UCSD-AML1 (cell line): ENCODE measurements at regions not wholly inside any gene's neighbourhood (a gene's known extent, or its start where the extent isn't known, plus 50 kb on each side); places are given as distances from the start of the nearest gene placed in this dataset.
"Not testable (repeated sequence)": the region's sequence is repeated elsewhere in the genome, so short reads cannot be mapped to it uniquely, and the experiment has no call there.

Source experiments
- DNase-seq: peaks from one replicate; lab custom pipeline; 2025; ENCODE audit not compliant: unreplicated experiment; lab: John Stamatoyannopoulos, UW

- DNase-seq, result no peak
Observed at GRCh38 chr5:119694284-119694683, 64.9 kb downstream of the FAM170A start.

DNA sequence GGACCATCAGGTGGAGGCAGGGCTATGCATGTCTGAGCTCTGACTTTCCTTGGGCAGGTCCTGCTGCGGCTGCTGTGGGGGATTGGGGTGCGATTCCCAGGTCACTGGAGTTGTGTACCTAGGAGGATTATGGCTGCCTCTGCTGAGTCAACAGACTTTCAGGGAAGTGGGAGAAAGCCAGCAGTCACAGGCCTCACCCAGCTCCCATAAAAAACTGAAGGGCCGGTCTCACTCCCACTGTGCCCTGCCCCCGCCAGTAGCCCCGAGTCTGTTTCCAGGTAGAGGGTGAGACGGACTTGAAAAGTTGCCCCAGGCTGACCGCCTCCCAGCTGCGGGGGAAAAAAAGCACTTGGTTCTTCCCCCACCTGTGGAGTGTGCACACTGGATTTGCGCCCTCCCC, 76.7 kb downstream of the FAM170A start:
- no peak for DNase-seq

DNA sequence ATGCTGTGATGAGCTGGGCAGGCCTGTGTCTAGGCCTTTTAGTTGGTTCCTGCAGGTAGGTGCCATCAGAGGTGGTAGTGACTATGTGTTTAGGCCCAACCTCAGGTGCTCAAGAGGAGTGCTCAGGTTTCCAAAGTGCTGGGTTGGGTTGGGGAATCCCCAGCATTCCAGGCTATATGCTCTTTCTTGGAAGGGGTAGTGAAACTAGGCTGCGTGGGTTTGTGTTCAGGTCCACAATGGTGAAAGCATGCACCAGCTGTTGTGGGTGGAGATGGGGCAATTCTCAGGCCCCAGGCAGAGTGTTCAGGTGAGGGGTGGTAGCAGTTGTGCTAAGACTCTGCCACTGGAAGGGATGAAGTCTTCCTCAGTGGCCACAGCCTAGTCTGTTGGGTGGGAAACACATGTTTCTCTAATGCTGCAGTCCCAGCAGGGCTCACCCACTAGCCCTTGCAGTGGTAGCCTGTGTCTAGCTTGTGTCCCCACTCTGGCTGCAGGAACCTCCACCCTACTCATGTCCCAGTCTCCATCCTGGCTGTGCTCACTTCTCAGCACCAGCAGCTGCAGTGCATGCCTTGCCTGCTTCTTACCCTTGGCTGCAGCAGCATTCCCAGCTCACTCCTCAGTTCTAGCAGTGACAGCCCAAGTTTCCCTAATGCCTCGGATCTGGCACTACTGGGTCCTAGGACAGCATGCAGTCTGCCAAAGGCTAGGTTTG, 78.9 kb downstream of the FAM170A start:
- no peak for DNase-seq

DNA sequence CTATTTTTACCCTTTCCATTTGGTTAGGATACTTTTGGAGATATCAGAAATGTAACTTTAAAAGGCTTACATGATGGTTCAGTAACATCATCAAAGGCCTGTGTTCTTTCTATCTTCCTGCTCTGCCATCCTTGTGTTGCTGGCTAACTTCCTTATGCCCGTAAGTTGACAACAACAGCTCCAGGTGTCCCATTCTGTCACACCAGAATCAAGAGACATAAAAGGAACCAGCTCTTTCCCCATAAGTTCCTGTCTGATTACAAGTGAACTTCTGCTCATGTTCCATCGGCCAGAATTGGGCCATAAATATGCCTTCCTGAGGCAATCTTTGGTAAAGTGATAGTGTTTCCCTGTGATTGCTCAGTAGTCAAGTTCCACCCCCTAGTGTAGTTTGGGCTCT, 92.4 kb downstream of the FAM170A start:
- DNase-seq, result no peak

DNA sequence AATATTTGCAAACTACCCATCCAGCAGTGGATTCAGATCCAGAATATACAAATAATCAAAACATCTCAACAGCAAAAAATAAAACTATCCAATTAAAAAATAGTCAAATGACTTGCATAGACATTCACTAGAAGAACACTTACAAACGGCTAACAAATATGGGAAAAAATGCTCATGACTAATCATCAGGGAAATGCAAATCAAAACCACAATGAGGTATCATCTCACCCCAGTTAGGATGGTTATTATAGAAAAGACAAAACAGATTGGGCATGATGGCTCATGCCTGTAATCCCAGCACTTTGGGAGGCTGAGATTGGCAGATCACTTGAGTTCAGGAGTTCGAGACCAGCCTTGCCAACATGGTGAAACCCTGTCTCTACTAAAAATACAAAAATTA, 95.9 kb downstream of the FAM170A start:
- not testable (repeated sequence) for DNase-seq

- DNase-seq, result no peak
Observed at GRCh38 chr5:119726544-119726943, 97.2 kb downstream of the FAM170A start.

GRCh38 chr5:119740225-119740624, 110.9 kb downstream of the FAM170A start:
- no peak for DNase-seq

GRCh38 chr5:119741691-119742090, 112.3 kb downstream of the FAM170A start:
- no peak for DNase-seq

DNA sequence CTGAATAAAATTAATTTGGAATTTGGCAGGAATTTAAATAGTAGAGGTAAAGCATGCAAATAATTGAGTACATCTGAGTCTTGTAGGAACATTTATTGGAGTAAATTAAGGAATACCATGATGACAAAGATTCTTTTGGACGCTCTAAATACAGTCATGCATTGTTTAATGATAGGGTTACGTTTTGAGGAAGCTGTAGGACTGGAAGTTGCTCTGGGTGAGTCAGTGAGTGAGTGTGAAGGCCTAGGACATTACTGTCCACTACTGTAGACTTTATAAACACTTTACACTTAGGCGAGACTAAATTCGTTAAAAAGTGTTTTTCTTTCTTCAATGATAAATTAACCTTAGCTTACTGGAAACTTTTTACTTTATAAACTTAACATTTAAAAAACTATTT, 113.0 kb downstream of the FAM170A start:
- no peak for DNase-seq

- DNase-seq, result no peak
Observed at GRCh38 chr5:119743927-119744326, 114.6 kb downstream of the FAM170A start.

DNA sequence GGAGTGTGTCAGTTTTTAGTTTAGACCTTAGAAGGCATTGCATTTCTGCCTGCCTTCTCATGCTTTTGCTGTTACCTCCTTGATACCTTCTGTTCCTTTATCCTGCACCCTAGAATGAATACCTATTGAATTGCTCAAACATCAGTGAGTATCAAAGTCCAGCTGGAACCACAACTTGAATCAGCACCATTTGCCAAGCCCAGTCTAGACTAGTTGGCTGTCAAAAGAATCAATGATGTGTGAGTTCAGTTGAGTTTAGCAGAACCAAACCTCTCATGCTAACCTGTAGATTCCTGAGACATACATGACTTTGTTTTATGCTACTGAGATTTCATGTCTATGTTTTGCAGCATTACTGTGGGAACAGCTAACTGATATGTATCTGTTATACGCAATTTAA, 116.6 kb downstream of the FAM170A start:
- DNase-seq, result no peak

DNA sequence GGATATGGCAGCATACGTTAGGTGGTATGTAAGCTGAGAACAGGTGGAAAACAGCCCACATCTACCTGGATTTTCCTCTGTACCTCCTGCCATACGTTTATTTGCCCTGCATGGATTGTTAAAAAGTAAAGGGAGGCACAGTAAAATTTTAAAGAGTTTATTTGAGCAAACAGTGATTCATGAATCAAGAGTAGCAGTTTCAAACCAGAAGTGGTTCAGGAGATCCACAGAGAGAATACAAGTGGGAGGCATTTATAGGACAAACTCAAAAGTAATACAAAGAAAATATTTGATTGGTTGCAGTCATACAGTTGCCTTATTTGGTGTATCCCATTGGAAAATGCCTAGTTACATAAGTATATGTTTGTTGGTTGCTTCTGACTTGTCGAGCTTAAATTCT, 117.6 kb downstream of the FAM170A start:
- DNase-seq, result no peak

DNA sequence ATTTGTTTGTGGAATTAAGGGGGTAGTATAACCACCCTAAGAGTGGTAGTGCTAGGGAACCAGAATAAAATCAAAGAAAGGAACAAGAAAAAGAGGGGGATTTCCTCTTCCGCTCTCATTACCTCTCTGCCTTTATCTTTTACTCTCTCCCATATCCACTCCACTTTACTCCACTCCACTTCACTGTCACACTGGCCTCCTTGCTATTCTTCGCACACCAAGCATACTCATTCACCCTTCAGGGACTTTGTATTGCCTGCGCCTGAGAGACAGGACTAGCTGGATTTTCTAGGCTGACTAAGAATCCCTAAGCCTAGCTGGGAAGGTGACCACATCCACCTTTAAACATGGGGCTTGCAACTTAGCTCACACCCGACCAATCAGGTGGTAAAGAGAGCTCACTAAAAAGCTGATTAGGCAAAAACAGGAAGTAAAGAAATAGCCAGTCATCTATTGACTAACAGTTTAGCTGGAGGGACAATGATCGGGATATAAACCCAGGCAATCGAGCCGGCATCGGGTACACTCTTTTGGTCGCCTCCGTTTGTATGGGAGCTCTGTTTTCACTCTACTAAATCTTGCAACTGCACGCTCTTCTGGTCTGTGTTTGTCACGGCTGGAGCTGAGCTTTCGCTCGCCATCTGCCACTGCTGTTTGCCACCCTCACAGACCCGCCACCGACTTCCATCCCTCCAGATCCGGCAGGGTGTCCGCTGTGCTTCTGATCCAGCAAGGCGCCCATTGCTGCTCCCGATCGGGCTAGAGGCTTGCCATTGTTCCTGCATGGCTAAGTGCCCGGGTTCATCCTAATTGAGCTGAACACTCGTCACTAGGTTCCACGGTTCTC, 121.8 kb downstream of the FAM170A start:
- no peak for DNase-seq

DNA sequence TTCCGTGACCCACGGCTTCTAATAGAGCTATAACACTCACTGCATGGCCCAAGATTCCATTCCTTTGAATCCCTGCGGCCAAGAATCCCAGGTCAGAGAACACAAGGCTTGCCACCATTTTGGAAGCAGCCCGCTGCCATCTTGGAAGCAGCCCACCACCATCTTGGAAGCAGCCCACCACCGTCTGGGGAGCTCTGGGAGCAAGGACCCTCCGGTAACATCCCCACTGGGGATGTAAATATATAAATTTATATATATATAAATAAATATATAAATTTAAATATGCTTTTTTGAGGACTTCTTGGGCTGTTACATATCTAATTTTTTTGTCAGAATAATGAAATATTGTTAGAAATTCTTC, 122.4 kb downstream of the FAM170A start:
- DNase-seq, result no peak

GRCh38 chr5:119752921-119753886, 123.8 kb downstream of the FAM170A start:
- DNase-seq, result no peak

DNA sequence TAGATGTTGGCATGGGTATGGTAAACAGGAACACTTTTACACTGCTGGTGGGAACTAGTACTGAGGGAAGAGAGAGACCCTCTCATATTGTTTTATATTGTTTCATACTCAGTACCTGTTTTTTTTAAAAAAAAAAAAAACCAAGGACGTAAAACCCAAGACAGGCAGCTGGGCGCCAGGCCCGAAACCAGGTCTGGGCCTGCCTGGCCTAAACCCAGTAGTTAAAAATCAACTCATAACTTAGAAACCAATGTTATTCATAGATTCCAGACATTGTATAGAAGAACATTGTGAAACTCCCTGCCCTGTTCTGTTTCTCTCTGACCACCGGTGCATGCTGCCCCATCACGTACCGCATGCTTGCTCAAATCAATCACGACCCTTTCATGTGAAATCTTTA, 125.5 kb downstream of the FAM170A start:
- DNase-seq, result not testable (repeated sequence)

DNA sequence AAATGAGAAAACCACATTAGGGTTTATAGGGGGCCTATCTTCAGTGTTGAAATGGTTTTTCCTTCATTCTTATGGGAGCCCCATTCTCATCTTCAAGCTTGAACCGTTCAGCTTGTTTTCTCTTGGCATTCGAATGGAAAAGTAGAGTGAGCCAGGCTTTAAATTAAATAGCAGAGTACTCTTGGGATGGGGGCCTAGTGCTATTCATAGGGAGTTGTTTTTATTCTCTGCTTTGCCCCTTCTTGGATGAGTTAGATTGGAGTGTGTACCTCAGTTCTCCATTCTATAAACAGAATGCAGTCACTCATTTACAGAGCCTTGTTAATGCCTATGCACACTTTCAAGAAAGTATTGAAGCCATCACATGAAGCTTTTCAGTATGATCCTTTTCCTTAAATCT, 127.9 kb downstream of the FAM170A start:
- DNase-seq, result no peak

GRCh38 chr5:119769695-119770693, 140.6 kb downstream of the FAM170A start:
- not testable (repeated sequence) for DNase-seq

DNA sequence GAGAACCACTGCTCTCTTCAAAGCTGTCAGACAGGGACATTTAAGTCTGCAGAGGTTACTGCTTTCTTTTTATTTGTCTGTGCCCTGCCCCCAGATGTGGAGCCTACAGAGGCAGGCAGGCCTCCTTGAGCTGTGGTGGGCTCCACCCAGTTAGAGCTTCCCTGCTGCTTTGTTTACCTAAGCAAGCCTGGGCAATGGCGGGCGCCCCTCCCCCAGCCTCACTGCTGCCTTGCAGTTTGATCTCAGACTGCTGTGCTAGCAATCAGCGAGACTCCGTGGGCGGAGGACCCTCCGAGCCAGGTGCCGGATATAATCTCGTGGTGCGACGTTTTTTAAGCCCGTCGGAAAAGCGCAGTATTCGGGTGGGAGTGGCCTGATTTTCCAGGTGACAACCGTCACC, 150.8 kb downstream of the FAM170A start:
- DNase-seq, result not testable (repeated sequence)

DNA sequence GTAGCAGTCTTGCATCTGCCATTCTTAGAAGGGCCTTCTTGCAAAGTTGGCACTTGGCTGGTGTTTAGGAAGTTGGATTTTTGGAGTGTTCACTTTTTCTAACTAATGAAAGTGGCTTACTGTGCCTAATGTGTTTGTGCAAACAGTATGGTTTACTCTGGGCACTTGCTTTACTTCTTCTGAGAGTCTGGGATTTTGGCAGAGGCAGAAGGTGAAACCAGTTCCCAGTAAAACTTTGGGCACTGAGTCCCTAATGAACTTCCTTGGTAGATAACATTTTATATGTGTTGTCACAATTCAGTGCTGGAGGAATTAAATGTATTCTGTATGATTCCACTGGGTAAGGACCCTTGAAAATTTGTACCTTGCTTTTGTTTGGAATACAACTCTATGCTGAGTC, 155.7 kb downstream of the FAM170A start:
- no peak for DNase-seq
